Lung (tissue), 11 donors: ENCODE measurements at regions not wholly inside any gene's neighbourhood (a gene's known extent, or its start where the extent isn't known, plus 50 kb on each side); places are given as distances from the start of the nearest gene placed in this dataset.

Experiments used
- ATAC-seq: fragments of 200-7000 bp; cut with Tn5 transposase; one replicate; pipeline ENCODE4 v1.9.1; 2020; ENCODE audit warnings: moderate number of reproducible peaks; ENCODE audit not compliant: insufficient read depth, low FRiP score
- DNase-seq, 3 donors: peaks; one replicate each; pipeline ENCODE4 v3.0.0-alpha.2; 2013 to 2017
- H3K27ac ChIP-seq, 2 donors: one replicate each; pipeline ENCODE4 v1.5.1; 2013; ENCODE audit warnings: mild to moderate bottlenecking in 2 of 2, moderate library complexity in 2 of 2, control low read depth in 1 of 2, inconsistent platforms in 1 of 2, low read depth in 1 of 2, low read length in 1 of 2
- H3K27me3 ChIP-seq, 3 donors: one replicate each; pipeline ENCODE4 v1.5.1; 2013; ENCODE audit warnings: low read length in 2 of 3; ENCODE audit not compliant: control insufficient read depth in 3 of 3, insufficient read depth in 3 of 3
- H3K36me3 ChIP-seq, 4 donors: one replicate each; pipeline ENCODE4 v1.5.1; 2013; ENCODE audit warnings: low read length in 4 of 4, mild to moderate bottlenecking in 1 of 4, moderate library complexity in 1 of 4; ENCODE audit not compliant: control insufficient read depth in 4 of 4, insufficient read depth in 4 of 4
- H3K4me1 ChIP-seq, 5 donors: one replicate each; pipeline ENCODE4 v1.5.1; 2013; ENCODE audit warnings: low read length in 5 of 5, mild to moderate bottlenecking in 2 of 5, moderate library complexity in 1 of 5; ENCODE audit not compliant: control insufficient read depth in 5 of 5, insufficient read depth in 5 of 5
- H3K4me3 ChIP-seq: one replicate; pipeline ENCODE4 v1.5.1; 2013; ENCODE audit warnings: mild to moderate bottlenecking, control low read depth, moderate library complexity
- H3K9ac ChIP-seq, 2 donors: one replicate each; pipeline ENCODE4 v1.5.1; 2013; ENCODE audit warnings: low read length in 2 of 2, control low read depth in 1 of 2; ENCODE audit not compliant: insufficient read depth in 1 of 2
- H3K9me3 ChIP-seq, 4 donors: one replicate each; pipeline ENCODE4 v1.5.1; 2013; ENCODE audit warnings: low read length in 3 of 4, mild to moderate bottlenecking in 1 of 4, moderate library complexity in 1 of 4; ENCODE audit not compliant: control insufficient read depth in 4 of 4, insufficient read depth in 3 of 4
- CTCF ChIP-seq: IDR thresholded peaks from 2 replicates; pipeline ENCODE4 v1.5.1; 2012; ENCODE audit warnings: mild to moderate bottlenecking; ENCODE audit errors: control extremely low read depth, extremely low read depth
- WGBS, 2 donors: extraction: QIAGEN DNeasy Blood & Tissue Kit; methylation state at CpG; one replicate each; pipeline ENCODE4 v1.1.7; 2013; 5-methylcytosine and 5-hydroxymethylcytosine counted together
- donor health status: control.
- donor health status: control.
- donor health status: Bipolar disorder and iron deficiency.
- donor health status: healthy.
- donor health status: DM: yes; HTN: yes; CAD: no.

DNA sequence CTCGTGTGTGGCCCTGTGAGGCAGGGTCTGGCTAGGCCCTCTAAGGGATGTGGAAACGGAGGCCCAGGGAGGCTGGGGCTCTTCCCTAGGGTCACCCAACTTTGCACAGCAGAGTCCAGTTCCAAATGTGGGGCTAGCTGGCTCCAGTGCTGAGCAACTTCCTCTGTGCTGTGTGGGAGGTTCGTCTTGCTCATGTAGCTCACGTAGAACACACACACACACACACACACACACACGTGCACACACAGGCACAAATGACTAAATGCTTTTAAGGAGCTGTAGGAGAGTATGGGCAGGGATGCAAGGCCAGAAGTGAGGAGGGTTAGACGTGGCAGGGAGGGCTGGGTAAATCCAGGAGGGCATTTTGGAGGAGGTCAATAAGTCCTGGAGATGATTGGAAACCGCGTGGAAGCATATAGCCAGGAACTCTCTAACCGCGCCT is 213.8 kb downstream of the RPLP1 start:
- Histone ChIP-seq H3K4me3 (no peak overlapping the region), H3K27me3 (peaks cover 0 to 4% (median 0%) of the 10 kb centered on the region in 3 donors), H3K9ac (no peak overlapping the region), H3K36me3 (no peaks in the 10 kb centered on the region), H3K27ac (no peak overlapping the region), H3K9me3 (no peaks in the 10 kb centered on the region), H3K4me1 (peaks cover 0 to 28% (median 3%) of the 10 kb centered on the region in 5 donors)
- no peak for ATAC-seq
- TF ChIP-seq CTCF, result no peak
- DNase-seq, result peak in 2 of 3 donors; percentile 37 to 65
- WGBS, 2 donors, result 46 to 67% methylated on average over 10 of the region's 10 CpGs

DNA sequence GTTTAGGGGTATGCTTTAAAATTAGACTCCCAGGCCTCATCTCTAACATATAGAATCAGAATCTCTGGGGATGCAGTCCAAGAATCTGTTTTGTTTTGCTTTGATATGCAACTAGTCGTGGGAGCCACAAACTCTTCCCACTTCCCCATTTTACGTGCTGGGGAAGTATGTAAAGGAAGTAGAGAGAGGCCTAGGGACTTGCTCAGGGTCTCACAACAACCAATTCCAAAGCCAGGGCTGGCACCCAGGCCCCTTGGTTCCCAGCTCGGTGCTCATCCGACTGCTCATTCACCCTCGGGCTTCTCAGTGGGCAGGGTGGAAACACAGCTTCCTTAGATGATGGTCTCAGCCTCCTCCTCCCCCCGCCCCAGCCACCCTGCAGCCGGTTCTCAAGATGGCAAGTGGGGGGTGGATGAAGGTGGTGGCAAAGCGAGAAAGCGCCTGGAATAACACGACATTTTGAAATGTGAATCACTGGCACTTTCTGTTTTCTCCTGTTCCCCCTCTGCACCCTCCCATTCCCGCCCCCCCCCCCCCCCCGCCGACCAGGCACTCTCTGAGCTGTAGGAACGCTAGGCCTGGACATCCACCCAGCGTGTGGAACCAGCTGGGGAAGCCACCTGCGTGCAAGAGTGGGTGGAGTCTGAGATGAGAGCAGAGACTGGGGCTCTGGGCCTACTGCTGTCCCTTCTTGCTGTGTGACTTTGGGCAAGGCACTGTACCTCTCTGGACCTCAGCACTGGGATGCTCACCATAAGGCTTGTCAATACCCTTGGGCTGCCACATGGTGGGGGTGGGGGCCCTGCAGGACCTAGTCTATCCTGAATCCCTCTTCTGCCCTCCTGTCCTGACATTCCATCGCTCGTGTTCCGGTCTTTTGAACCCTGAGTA is 214.5 kb downstream of the RPLP1 start:
- Histone ChIP-seq H3K4me1 (peaks cover 0 to 28% (median 3%) of the 10 kb centered on the region in 5 donors), H3K27me3 (peaks cover 0 to 4% (median 0%) of the 10 kb centered on the region in 3 donors), H3K4me3 (no peak overlapping the region), H3K9me3 (no peaks in the 10 kb centered on the region), H3K36me3 (no peaks in the 10 kb centered on the region), H3K27ac (no peak overlapping the region), H3K9ac (no peak overlapping the region)
- ATAC-seq (no peak), DNase-seq (peak in 1 of 3 donors; percentile 12)
- TF ChIP-seq CTCF, result no peak
- 41 to 70% methylated on average over 17 to 19 of the region's 19 CpGs for WGBS, 2 donors

- Histone ChIP-seq H3K27me3 (peaks cover 0 to 4% (median 0%) of the 10 kb centered on the region in 3 donors), H3K9ac (no peak overlapping the region), H3K9me3 (no peaks in the 10 kb centered on the region), H3K36me3 (no peaks in the 10 kb centered on the region), H3K27ac (no peak overlapping the region), H3K4me3 (no peak overlapping the region), H3K4me1 (peaks cover 0 to 28% (median 3%) of the 10 kb centered on the region in 5 donors)
- DNase-seq (peak in 1 of 3 donors; percentile 18), ATAC-seq (no peak)
- no peak for TF ChIP-seq CTCF
- WGBS, 2 donors, result 69 to 74% methylated on average over 6 of the region's 6 CpGs
Observed at GRCh38 chr15:69668039-69668705, 215.6 kb downstream of the RPLP1 start.
